SK-N-SH treated with all-trans-retinoic acid at 6 μM for 48 hours (cell line): ENCODE measurements at regions not wholly inside any gene's neighbourhood (a gene's known extent, or its start where the extent isn't known, plus 50 kb on each side); places are given as distances from the start of the nearest gene placed in this dataset.
"Not testable (repeated sequence)": the region's sequence is repeated elsewhere in the genome, so short reads cannot be mapped to it uniquely, and the experiment has no call there.

ENCODE experiments used
- ATAC-seq: fragments of 200-7000 bp; cut with Tn5 transposase; 3 replicates; pipeline ENCODE4 v1.9.1; 2020; ENCODE audit warnings: mild to moderate bottlenecking, moderate library complexity
- ARNTL ChIP-seq: fragments of 450-650 bp; formaldehyde crosslinking; IDR thresholded peaks from 2 replicates; pipeline ENCODE4 v1.5.0; 2020; ENCODE audit warnings: low read depth, mild to moderate bottlenecking, moderate library complexity, borderline replicate concordance
- BACH2 ChIP-seq: fragments of 250-450 bp; sonication (Bioruptor Pico); IDR thresholded peaks from 2 replicates; pipeline ENCODE4 v1.9.0; 2021; ENCODE audit warnings: mild to moderate bottlenecking, borderline replicate concordance
- CSDC2 ChIP-seq: fragments of 250-450 bp; sonication (Bioruptor Pico); IDR thresholded peaks from 2 replicates; pipeline ENCODE4 v1.5.0; 2020; ENCODE audit warnings: mild to moderate bottlenecking, moderate library complexity
- ESRRG ChIP-seq: fragments of 250-450 bp; sonication (Bioruptor Pico); IDR thresholded peaks from 2 replicates; pipeline ENCODE4 v1.6.1; 2021; ENCODE audit warnings: mild to moderate bottlenecking
- GLIS3 ChIP-seq: fragments of 250-450 bp; sonication (Bioruptor Pico); IDR thresholded peaks from 2 replicates; pipeline ENCODE4 v1.5.0; 2020; ENCODE audit warnings: mild to moderate bottlenecking, moderate library complexity
- ISL1 ChIP-seq: fragments of 250-450 bp; sonication (Bioruptor Pico); IDR thresholded peaks from 2 replicates; pipeline ENCODE4 v2.1.2; 2022; ENCODE audit warnings: mild to moderate bottlenecking, moderate library complexity
- OSR1 ChIP-seq: fragments of 250-450 bp; sonication (Bioruptor Pico); IDR thresholded peaks from 2 replicates; pipeline ENCODE4 v1.8.0; 2022; ENCODE audit warnings: moderate library complexity, mild to moderate bottlenecking, inconsistent platforms
- PPARA ChIP-seq: fragments of 250-450 bp; sonication (Bioruptor Pico); IDR thresholded peaks from 2 replicates; pipeline ENCODE4 v1.5.0; 2020; ENCODE audit warnings: mild to moderate bottlenecking, borderline replicate concordance
- RARB ChIP-seq: fragments of 250-450 bp; sonication (Bioruptor Pico); IDR thresholded peaks from 2 replicates; pipeline ENCODE4 v1.8.0; 2021; ENCODE audit warnings: mild to moderate bottlenecking, moderate library complexity
- SNAI2 ChIP-seq: fragments of 250-450 bp; sonication (Bioruptor Pico); IDR thresholded peaks from 2 replicates; pipeline ENCODE4 v1.5.0; 2020; ENCODE audit warnings: mild to moderate bottlenecking, moderate library complexity
- TCF4 ChIP-seq: fragments of 250-450 bp; sonication (Bioruptor Pico); IDR thresholded peaks from 2 replicates; pipeline ENCODE4 v1.8.0; 2021; ENCODE audit warnings: mild to moderate bottlenecking, moderate library complexity, borderline replicate concordance
- TOX ChIP-seq: fragments of 250-450 bp; sonication (Bioruptor Pico); IDR thresholded peaks from 2 replicates; pipeline ENCODE4 v1.8.0; 2021; ENCODE audit warnings: mild to moderate bottlenecking, moderate library complexity, borderline replicate concordance
- ZC3H10 ChIP-seq: fragments of 250-450 bp; sonication (Bioruptor Pico); IDR thresholded peaks from 2 replicates; pipeline ENCODE4 v1.5.1; 2021; ENCODE audit warnings: mild to moderate bottlenecking, moderate library complexity
- ZFP3 ChIP-seq: fragments of 250-450 bp; sonication (Bioruptor Pico); IDR thresholded peaks from 2 replicates; pipeline ENCODE4 v1.5.0; 2020; ENCODE audit warnings: mild to moderate bottlenecking, moderate library complexity
- ZFP30 ChIP-seq: fragments of 450-650 bp; formaldehyde crosslinking; IDR thresholded peaks from 2 replicates; pipeline ENCODE4 v1.5.0; 2022; ENCODE audit warnings: mild to moderate bottlenecking, moderate library complexity
- ZNF565 ChIP-seq: fragments of 450-650 bp; formaldehyde crosslinking; conservative IDR thresholded peaks from 2 replicates; pipeline ENCODE4 v1.5.0; 2020; ENCODE audit warnings: low read depth, mild to moderate bottlenecking, moderate library complexity
- ZNF70 ChIP-seq: fragments of 450-650 bp; formaldehyde crosslinking; IDR thresholded peaks from 2 replicates; pipeline ENCODE4 v1.5.0; 2020; ENCODE audit warnings: mild to moderate bottlenecking, moderate library complexity
- ZNF8 ChIP-seq: fragments of 450-650 bp; formaldehyde crosslinking; IDR thresholded peaks from 2 replicates; pipeline ENCODE4 v1.5.0; 2020; ENCODE audit warnings: mild to moderate bottlenecking, moderate library complexity
- TF ChIP-seq, protein P1 (sequence below): fragments of 250-450 bp; sonication (Bioruptor Pico); IDR thresholded peaks from 2 replicates; pipeline ENCODE4 v1.5.0; 2020; ENCODE audit warnings: mild to moderate bottlenecking, moderate library complexity
- TF ChIP-seq, protein P2 (sequence below): fragments of 250-450 bp; sonication (Bioruptor Pico); IDR thresholded peaks from 2 replicates; pipeline ENCODE4 v1.8.0; 2021; ENCODE audit warnings: low read depth, mild to moderate bottlenecking, moderate library complexity, borderline replicate concordance
- TF ChIP-seq, protein P3 (sequence below): fragments of 250-450 bp; sonication (Bioruptor Pico); IDR thresholded peaks from 2 replicates; pipeline ENCODE4 v1.5.1; 2021; ENCODE audit warnings: mild to moderate bottlenecking, moderate library complexity
- TF ChIP-seq, protein P4 (sequence below): fragments of 250-450 bp; sonication (Bioruptor Pico); IDR thresholded peaks from 2 replicates; pipeline ENCODE4 v1.8.0; 2020; ENCODE audit warnings: mild to moderate bottlenecking, moderate library complexity, borderline replicate concordance

- no peak for ATAC-seq
- TF ChIP-seq ZNF70 (CRISPR knock-in tag) (no peak), ARNTL (CRISPR knock-in tag) (no peak), ZC3H10 (CRISPR knock-in tag) (no peak), SNAI2 (no peak), ZNF565 (CRISPR knock-in tag) (no peak), ZFP3 (no peak), ZFP30 (CRISPR knock-in tag) (no peak), RARB (CRISPR knock-in tag) (no peak), GLIS3 (CRISPR knock-in tag) (no peak), OSR1 (CRISPR knock-in tag) (no peak), ISL1 (CRISPR knock-in tag) (no peak), PPARA (no peak), CSDC2 (no peak), TOX (CRISPR knock-in tag) (no peak), BACH2 (CRISPR knock-in tag) (no peak), TCF4 (CRISPR knock-in tag) (no peak), ESRRG (CRISPR knock-in tag) (no peak)
- TF ChIP-seq, protein P1, sequence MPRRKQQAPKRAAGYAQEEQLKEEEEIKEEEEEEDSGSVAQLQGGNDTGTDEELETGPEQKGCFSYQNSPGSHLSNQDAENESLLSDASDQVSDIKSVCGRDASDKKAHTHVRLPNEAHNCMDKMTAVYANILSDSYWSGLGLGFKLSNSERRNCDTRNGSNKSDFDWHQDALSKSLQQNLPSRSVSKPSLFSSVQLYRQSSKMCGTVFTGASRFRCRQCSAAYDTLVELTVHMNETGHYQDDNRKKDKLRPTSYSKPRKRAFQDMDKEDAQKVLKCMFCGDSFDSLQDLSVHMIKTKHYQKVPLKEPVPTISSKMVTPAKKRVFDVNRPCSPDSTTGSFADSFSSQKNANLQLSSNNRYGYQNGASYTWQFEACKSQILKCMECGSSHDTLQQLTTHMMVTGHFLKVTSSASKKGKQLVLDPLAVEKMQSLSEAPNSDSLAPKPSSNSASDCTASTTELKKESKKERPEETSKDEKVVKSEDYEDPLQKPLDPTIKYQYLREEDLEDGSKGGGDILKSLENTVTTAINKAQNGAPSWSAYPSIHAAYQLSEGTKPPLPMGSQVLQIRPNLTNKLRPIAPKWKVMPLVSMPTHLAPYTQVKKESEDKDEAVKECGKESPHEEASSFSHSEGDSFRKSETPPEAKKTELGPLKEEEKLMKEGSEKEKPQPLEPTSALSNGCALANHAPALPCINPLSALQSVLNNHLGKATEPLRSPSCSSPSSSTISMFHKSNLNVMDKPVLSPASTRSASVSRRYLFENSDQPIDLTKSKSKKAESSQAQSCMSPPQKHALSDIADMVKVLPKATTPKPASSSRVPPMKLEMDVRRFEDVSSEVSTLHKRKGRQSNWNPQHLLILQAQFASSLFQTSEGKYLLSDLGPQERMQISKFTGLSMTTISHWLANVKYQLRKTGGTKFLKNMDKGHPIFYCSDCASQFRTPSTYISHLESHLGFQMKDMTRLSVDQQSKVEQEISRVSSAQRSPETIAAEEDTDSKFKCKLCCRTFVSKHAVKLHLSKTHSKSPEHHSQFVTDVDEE (CRISPR knock-in tag), result no peak
- TF ChIP-seq, protein P2, sequence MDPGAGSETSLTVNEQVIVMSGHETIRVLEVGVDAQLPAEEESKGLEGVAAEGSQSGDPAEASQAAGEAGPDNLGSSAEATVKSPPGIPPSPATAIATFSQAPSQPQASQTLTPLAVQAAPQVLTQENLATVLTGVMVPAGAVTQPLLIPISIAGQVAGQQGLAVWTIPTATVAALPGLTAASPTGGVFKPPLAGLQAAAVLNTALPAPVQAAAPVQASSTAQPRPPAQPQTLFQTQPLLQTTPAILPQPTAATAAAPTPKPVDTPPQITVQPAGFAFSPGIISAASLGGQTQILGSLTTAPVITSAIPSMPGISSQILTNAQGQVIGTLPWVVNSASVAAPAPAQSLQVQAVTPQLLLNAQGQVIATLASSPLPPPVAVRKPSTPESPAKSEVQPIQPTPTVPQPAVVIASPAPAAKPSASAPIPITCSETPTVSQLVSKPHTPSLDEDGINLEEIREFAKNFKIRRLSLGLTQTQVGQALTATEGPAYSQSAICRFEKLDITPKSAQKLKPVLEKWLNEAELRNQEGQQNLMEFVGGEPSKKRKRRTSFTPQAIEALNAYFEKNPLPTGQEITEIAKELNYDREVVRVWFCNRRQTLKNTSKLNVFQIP (CRISPR knock-in tag), result no peak
- TF ChIP-seq, protein P3, sequence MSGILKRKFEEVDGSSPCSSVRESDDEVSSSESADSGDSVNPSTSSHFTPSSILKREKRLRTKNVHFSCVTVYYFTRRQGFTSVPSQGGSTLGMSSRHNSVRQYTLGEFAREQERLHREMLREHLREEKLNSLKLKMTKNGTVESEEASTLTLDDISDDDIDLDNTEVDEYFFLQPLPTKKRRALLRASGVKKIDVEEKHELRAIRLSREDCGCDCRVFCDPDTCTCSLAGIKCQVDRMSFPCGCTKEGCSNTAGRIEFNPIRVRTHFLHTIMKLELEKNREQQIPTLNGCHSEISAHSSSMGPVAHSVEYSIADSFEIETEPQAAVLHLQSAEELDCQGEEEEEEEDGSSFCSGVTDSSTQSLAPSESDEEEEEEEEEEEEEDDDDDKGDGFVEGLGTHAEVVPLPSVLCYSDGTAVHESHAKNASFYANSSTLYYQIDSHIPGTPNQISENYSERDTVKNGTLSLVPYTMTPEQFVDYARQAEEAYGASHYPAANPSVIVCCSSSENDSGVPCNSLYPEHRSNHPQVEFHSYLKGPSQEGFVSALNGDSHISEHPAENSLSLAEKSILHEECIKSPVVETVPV, result no peak
- TF ChIP-seq, all 23 proteins: peak for 0
These were observed 823.7 kb downstream of the GLUD2 start for GRCh38 chrX:121871122-121871521.

DNA sequence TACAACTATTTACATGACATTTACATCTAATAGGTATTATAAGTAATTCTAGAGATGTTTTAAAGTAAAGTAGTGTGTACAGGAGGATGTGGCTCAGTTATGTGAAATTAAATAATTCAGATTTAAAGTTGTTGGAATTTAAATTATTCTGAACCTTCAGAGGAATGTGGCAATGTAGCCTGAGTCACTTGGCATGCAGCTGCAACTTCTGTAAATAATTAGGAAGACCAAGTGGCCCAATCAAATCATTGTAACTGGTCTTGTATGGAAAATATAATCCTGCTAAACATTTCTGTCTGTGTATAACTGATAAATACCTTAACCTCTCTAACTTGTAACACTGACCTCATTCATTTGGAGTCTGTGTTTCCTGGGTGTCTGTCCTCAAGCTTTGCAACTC lies 828.9 kb downstream of the GLUD2 start:
- TF ChIP-seq CSDC2 (no peak), ISL1 (CRISPR knock-in tag) (no peak), ESRRG (CRISPR knock-in tag) (no peak)
- TF ChIP-seq, protein P3, result no peak

DNA sequence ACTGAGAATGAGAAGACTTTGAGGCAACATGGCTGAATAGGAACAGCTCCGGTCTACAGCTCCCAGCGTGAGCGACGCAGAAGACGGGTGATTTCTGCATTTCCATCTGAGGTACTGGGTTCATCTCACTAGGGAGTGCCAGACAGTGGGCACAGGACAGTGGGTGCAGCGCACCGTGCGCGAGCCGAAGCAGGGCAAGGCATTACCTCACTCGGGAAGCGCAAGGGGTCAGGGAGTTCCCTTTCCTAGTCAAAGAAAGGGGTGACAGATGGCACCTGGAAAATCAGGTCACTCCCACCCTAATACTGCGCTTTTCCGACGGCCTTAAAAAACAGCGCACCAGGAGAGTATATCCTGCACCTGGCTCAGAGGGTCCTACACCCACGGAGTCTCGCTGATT lies 829.9 kb downstream of the GLUD2 start:
- not testable (repeated sequence) for ATAC-seq

More for the DNA sequence above, 828.9 kb downstream of the GLUD2 start:
- ATAC-seq, result peak; percentile 26; the same call in 1 of the 3 replicates

DNA sequence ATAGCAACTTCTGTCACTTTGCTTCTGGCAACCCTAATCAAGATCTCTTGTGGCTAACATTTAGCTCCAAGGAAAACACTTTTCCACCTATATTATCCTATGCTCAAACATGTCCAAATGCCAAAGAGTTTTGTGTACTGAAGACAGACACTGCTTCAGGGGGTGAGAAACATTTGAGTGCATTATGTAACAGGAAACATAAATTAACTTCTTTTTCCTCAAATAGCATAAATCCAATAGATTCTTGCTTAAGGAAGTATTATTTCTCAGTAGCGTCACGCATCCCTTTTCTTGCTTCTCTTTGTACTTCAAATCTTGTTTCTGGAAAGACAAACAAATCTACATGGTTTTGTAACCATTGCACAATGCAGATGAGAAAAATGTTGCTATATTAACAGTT lies 839.1 kb downstream of the GLUD2 start:
- ATAC-seq, result no peak
- TF ChIP-seq ZNF565 (CRISPR knock-in tag) (no peak), ZNF70 (CRISPR knock-in tag) (no peak), RARB (CRISPR knock-in tag) (no peak), GLIS3 (CRISPR knock-in tag) (no peak), BACH2 (CRISPR knock-in tag) (no peak), OSR1 (CRISPR knock-in tag) (no peak), ZNF8 (CRISPR knock-in tag) (no peak), CSDC2 (no peak), ISL1 (CRISPR knock-in tag) (no peak), ZFP30 (CRISPR knock-in tag) (no peak), TOX (CRISPR knock-in tag) (no peak)
- TF ChIP-seq, protein P3, result no peak
- TF ChIP-seq, protein P4, sequence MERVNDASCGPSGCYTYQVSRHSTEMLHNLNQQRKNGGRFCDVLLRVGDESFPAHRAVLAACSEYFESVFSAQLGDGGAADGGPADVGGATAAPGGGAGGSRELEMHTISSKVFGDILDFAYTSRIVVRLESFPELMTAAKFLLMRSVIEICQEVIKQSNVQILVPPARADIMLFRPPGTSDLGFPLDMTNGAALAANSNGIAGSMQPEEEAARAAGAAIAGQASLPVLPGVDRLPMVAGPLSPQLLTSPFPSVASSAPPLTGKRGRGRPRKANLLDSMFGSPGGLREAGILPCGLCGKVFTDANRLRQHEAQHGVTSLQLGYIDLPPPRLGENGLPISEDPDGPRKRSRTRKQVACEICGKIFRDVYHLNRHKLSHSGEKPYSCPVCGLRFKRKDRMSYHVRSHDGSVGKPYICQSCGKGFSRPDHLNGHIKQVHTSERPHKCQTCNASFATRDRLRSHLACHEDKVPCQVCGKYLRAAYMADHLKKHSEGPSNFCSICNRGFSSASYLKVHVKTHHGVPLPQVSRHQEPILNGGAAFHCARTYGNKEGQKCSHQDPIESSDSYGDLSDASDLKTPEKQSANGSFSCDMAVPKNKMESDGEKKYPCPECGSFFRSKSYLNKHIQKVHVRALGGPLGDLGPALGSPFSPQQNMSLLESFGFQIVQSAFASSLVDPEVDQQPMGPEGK (CRISPR knock-in tag), result no peak
- TF ChIP-seq, protein P2 (CRISPR knock-in tag), result no peak
